ENCODE measurements at regions not wholly inside any gene's neighbourhood (a gene's known extent, or its start where the extent isn't known, plus 50 kb on each side); places are given as distances from the start of the nearest gene placed in this dataset.

DNA sequence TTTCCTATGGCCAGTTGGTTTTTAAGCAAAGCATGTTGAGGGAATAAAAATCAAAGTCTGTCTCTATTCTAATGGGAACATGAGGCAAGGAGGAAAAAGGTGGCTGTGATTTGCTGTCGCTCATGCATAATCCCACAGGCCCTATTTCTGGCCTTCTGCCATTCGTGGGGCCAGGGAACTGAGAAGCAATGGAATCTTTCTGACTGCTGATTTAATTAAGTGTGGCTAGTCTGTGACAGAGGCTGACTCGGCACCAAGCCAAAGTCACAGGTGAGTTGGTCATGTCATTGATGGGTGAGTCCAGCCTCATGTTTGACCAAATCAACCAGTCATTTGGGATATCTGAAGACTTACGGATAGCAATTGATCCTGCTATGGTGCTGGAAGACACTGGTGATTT lies 429.3 kb upstream of the CADM1 start:
- no peak for FAIRE-seq

DNA sequence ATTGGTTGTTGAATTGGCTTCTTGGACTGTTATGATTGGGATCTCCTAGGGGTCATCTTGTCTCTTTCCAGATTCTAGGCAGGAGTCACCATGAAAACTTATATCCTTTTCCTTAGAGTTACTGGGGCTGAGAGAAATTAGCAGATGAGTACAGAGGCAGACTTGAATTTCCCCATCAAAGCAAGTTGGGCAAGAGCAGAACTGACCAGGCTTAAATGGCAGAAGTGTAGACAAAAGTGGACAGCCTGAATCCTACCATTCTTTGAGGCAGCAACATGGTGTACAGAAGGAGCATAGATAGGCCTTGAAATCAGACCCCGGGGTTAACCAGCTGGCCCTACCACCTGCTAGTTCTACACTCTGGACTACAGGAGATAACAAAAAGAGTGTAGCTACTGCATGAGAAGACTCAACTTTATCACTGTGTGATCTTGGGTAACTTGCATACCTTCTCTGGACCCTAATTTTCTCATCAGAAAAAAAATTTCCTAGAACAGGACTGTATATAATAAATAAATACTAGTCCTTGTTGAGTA lies 427.4 kb upstream of the CADM1 start:
- FAIRE-seq: no peak

DNA sequence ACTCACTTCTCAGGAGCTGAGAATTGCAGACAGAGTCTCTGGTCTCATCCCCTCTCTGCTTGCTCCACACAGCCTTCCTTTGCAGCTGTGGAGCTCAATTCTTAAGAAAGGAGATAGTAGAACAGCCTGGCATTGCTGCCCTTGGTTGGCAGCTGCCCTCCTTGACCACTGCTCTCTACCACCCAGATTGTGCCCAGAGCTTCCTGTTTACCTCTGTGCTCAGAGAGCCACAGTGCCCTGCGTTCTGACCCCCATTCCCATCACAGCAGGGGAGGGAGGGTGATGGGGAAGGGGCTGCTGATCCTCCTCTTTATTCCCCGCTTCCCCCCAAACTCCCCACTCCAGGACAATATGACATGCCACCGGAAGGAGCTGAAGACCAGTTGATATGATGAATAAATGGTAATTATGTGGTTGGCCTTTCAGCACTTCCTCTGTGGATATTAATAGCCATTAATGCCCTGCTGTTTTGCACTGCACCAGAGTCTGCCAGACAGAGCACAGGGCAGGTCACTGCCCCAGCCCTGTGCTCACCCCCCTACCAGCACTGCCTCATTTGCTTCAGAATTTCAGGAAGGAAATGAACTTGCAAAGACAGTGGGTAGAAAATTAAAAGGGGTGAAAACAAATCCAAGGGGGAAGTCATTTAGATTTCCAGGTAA lies 426.8 kb upstream of the CADM1 start:
- no peak for FAIRE-seq

DNA sequence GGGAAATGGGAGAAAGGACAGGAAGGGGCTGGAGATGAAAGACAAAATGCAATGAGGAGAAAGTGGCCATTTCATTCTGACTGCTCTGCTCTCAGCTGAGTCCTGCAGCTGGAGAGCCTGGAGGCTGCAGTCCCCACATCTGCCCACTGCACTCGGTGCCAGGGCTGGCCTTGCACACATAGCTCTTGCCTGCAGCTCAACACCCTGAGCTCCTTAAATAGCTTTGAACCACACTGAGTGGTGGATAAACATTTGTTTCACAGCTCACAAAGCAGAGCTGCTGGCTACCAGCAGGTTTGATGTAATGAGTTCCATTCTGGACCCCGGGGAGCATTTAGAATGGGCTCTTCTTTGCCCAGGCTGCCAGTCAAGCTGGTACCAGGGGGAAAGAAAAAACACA lies 426.1 kb upstream of the CADM1 start:
- no peak for FAIRE-seq

DNA sequence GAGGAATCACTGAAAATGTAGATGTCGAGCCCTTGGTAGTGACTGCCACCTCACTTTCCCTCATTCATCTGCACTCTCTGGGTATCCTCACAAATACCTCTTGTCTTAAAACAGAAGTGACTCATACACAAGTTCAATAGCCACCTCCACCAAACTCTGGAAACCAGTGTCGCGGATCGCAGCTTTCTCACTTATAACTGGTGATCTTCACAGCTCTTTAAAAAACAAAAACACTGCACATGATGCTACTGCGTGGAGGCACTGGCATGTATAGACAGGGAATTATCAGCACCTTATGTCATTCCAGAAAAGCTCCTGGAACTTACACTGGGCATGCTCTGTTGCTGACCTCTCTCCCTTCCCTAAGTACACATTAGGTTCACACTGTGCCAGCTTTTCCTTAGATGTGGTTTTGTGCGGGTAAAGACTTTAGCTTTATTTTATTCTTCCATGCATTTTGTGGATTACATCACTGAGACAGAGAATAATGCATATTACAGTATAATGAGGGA lies 425.5 kb upstream of the CADM1 start:
- no peak for FAIRE-seq

DNA sequence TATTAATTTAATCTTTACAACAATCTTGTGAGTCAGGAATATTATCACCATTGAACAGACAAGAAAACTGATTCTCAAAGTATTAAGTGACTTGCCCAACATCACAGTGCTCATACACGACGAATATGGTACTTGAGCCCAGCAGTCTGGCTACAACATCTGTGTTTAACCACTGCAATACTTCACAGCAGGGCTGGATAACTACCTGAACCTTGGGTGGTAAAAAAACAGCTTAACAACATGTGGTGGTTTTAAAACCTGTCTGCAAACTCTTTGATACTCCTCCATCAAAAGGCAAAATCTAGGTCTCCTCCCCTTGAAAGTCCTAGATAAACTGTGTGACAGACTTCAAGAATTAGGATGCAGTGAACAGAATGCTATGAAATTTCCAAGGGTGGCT lies 424.6 kb upstream of the CADM1 start:
- no peak for FAIRE-seq

DNA sequence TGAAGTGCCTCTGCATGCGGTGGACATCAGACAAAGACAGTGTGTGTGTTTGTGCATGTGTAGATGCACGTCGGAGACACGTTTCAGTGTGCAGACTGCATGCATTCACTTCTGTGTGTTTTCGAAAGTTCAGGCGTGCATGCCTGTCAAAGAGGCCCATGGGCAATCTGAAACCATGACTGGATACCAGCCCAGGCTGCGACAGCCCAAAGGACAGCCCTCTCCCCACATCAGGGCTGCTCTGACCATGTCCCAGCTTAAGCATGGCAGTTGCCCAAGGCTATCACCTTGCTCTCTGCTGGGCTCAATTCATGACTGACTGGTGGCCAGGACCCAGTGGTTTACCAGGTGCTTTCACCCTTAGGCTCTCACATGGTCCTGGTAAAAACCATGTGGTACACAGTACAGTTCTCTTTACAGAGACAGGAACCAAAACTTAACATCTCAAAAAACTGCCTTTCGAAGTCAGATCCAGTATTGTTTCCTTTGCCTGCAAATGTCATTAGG lies 423.7 kb upstream of the CADM1 start:
- FAIRE-seq: no peak

DNA sequence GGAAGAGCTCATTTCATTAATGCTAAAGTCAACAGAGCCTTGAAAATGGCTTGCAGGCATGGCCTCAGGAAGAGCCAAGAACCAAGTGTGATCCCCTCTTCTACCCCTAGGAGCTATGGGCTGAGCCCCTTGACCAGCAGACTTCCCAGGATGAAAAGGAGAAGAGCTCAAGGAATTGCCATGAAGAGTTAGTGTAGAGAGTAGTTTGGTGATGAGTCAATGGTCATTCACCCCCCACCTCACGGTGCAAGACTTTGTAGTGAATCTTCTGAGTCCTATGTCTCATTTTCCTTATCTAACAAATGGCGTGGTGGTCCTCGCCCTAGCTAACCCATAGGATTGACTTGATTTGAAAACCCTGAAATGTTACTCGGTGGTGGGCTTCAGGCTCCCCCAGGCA lies 422.4 kb upstream of the CADM1 start:
- no peak for FAIRE-seq

DNA sequence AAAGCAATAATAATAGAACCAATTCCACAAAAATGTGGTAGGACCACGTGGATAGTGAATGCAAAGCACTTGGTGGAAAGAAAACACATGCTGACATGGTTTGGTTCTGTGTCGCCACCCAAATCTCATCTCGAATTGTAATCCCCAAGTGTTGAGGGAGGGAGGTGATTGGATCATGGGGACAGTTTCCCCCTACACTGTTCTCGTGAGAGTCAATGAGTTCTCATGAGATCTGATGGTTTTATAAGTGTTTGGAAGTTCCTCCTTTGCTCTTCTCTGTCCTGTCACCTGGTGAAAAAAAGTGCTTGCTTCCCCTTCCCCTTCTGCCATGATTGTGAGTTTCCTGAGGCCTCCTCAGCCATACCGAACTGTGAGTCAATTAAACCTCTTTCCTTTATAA lies 421.9 kb upstream of the CADM1 start:
- no peak for FAIRE-seq

DNA sequence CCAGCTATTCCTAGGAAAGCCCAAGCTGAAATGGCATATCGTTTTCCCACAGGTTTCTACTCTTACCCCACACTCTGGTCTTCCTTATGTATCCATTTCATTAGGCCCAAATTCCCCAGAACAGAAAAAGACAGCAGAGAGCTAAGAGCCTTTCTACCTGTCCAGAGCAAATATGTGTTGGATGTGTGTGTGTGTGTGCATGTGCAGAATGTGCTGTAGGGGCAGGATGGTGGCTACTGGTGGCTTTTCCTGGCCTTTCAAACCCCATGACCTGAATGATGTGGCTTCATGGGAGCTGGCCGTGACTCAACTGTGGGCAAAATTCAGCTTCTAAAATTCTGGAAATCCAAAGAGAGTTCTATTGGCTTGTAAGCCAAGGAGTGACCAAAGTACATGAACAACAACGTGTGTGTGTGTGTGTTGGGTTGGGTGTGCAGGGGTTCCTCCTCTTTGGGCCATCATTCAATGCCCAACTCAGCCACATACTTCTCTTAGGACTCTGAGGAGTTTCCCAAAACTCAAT lies 421.4 kb upstream of the CADM1 start:
- no peak for FAIRE-seq

DNA sequence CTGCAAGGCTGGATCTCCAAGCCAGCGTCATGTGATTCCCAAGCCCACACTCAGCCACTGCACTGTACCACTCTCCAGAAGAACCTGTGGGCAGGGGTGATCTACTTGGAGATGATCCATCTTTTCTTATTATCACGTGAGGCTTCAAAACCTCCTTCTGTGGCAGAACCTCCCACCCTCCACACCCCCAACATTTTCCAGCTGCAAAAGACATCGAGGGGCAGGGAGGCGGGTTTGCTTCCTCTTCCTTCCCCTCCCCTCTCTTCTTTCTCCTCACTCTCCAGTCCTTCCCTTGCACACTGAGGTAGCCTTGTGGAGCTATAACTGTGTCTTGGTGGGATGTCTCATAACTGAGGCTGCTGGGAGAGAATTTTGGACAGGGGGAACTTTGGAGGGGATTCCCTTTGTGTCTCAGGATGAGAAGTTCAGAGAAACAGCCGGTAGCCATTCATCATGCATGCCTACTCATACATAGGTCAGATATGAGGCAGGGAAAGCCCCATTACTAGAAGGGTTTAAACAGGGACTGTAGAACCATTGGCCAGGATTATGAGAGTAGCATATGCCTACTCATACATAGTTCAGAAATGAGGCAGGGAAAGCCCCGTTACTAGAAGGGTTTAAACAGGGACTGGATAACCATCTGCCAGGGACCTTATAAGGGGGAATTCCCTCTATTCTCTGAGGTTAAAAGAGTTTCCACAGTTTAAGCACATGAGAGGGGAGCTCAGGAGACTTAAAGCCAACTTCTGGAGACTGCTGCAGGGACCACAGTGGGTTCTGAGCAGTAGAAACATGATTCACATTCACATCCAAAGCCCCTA lies 420.7 kb upstream of the CADM1 start:
- FAIRE-seq: no peak

DNA sequence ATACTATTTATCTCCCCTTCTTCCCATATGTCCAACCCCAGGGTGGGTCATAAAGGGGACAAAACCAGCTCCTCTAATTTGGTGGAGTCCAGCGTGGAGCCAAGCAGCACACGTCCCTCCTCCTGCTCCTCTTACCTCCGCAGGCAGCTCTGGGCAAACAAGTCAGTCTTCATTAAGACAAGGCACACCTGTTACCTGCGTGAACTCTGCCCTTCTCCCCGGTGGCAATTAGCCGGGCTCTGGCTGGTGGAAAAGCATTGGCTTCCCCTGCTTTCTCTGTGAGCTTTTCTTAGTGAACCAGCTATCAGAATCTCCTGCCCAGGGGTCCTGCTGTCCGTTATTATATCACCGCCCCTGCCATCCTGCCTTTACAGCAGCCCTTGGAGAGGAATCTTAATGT lies 418.7 kb upstream of the CADM1 start:
- FAIRE-seq: no peak

DNA sequence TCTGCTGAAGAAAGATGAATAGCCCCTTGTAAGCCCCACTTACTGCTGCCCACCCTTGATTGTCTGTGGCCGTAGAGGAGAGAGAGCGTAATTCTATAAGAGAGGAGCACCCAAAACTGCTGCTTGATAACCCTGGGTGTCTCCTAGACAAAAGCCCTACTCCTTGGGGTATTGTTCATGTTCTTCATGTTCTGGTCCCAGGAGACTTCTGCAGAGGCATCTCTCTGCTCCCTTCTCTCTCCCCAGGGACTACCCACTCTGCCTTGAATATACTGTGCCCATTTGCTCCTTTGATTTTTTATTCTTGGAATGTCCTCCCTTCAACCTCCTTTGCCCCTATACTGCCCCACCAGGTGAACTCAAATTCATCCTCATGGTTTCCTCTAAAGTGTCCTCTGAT lies 417.8 kb upstream of the CADM1 start:
- FAIRE-seq: no peak

DNA sequence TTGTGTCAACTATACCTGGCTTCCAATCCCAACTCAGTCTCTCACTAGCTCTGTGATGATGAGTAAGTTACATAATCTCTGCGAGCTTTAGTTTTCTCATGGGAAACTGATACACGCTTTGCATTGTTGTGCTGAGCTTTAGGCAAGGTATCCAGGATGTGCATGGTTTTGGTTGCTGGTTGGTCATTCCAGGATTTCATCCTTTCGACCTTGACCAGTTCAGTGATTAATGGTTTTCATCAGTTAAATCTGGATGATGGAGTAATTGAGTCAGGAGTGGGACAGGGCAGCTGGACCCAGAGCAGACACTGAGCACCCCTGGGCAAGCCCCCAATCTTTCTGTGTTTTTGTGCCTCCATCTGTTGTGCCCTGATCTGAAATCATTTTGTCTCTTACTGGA lies 417.3 kb upstream of the CADM1 start:
- FAIRE-seq: no peak

DNA sequence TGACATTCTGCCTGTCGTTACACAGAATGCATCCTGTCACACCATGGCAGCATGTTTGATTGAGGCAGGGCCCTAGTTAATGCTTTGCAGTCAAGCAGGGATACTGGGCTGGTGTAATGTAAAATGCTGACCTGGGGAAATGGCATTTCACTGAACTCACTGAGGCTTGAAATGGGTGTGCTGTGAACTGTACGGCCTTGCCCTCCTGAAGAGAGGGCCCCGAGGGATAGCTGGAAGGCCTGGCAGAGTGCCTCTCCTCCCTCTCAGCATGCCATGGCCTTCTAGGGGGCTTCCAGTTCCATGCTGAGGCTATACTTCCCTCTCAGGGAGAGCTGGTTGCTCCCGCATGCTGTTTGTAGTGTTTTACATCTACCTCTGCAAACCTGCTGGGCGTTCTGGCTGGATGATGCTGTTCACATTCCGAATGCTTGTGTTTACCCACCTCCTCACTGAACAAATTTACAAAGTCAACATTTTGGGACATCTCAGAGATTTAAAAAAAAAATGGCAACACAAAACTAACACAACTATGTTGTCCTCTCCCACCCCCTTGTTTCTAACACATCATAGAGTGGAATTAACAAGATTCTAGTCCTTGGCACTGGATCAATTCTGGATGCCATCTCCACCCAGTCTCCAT lies 416.7 kb upstream of the CADM1 start:
- FAIRE-seq: no peak

DNA sequence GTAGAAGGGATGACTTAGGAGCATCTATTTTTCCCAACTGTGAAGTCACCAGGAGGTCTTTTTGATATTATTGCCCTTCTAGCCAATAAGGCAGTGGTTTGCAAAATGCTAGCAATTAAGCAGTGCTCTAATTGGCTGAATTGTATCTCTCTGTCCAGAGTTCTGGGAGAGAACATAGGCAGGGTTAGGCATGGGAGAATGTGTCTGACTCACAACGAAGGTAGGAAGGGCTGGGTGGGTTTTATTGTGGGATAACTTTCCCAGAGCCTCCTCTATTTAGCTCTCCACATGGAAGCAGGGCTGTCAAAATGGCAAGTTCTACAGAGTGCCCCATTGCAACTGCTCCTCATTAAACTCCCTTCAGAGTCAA lies 415.9 kb upstream of the CADM1 start:
- no peak for FAIRE-seq

DNA sequence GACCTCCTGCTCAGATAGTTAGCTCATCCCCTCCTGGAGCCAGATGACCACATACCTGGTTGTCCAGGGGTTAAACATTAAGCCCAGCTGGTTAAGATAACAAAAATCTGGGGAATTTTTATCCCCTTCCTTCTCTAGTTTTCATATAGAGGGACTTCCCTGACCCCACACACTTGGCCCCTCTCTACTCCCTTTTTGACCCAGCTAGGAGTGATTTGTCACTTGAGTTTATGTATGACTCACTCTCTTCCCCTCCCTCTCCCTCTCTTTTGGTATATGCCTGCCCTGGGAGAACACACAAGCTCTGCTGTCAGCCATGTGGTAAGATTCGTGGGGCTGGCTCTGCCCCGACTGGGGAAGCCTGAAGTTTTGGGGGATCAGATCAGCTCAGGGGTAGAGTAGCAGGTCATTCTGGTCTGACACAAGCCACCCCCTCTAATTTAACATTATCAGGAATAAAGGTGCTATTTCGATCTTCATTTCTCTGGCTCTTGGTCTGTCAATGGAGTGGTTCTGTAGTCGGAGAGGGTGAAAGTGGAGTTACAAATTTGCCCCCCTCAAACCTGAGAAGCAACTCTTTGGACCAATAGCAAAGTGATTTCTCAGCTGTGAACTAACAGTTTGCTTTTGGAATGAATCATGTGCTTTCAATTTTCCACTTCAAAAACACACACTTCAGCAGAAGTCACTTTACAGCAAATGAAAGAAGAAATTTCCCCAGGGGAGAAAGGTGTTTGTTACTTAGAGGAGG lies 415.3 kb upstream of the CADM1 start:
- no peak for FAIRE-seq

DNA sequence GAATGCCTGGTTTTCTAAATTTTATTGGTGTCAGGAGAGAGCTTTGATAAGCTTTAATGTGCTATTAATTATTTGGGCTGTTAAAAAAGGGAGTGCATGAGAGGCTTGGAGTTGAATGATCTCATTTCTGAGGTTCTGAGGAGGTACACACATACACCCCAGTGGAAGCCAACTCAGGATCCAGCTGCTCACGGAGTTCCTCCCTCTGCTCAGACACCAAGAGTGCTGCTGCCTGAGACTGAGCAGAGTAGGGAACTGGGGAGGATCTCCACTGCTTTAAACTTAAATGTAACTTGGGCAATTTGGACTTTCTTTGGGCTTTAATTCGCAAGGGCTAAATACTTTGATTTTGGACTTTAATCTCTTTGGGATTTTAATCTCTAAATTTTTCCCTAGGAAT lies 414.4 kb upstream of the CADM1 start:
- no peak for FAIRE-seq

DNA sequence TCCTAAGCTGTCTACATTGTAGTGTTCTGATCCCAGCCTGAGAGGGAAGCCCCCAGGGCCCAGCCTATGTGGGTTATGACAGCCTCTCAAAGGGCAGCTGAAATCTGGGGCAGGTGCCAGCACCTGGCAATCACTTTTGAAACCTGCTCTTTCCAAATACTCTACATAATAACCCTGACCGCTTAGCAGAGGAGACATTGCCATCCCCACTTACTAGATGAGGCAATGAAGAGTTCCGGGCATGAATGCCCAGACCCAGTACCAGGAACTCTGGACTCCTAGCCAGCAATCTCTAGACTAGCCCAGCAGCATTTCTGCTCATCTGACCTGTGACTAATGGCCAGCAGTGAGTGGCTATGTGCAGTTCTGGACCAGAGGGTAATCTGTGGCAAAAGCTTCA lies 412.4 kb upstream of the CADM1 start:
- FAIRE-seq: no peak

DNA sequence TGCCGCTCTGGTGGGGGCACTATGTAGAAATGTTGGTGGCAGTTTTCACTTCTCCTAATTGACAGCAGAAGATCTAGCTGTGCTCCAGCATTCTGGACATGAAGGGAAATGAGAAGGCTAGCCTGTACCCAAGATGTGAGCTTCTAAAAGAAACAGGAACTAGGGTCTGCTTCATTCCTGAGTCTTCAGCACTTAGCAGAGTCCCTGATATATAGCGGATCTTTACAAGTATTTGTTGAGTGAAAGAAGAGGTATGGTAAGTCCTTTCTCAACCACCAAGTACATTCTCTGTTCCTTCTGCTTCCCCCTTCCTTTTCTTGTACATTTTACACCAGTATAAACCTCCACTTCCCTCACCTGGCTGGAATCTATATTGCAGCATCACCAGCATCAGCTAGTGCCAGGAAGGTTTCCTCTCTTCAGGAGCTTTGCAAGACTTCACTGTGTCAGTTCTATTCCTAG lies 408.3 kb upstream of the CADM1 start:
- no peak for FAIRE-seq

DNA sequence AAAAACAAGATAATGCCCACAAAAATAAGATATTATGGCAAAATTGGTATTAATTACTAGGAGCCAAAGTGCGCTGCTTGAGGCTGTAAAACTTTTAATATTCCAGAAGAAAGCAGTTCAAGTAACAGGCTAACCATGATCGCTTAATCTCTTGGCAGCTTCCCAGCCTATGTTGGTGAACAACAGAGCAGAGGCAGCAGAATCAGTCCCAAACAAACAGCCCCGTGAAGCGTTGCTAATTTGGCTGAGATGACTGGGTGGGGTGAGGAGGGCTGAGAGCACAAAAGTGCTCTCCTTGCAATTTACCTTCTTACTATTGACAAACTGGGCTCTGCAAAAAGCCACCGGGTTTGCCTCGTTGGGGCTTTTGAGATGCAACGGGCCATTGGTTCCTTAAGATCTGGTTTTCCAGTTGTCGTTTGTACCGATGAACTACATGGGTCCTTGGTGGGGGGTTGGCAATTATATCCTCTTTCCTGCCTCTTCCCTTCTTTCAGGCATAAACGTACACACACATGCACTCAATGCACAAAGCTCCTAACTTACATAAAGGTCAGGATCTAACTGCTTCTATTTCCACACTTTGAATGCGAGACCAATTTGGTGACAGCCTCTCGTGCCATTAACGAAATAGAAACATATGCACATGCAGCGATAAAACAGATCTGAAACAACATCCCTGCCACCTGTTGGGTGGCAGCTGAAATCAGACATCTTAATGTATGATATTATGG lies 407.6 kb upstream of the CADM1 start:
- no peak for FAIRE-seq

DNA sequence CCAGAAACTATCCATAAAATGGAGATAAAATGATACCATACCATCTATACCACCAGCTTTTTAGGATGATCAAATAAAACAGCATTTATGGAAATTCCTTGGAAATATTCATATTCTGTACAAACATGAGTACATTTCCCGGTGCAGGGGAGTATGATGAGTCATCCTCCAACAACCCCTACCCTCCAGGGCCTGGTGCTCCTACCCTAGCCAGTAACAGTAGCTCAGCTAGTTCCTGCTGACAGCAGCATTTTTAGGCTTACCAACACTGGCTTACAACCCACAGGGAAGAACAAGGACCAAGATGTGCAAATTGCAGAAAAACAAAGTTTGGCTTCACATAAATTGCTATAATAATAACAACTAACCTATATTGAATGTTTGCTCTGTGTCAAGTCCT lies 406.2 kb upstream of the CADM1 start:
- FAIRE-seq: no peak

All from colon (tissue), 2 donors.